AG04449 (cell line): ENCODE measurements at regions not wholly inside any gene's neighbourhood (a gene's known extent, or its start where the extent isn't known, plus 50 kb on each side); places are given as distances from the start of the nearest gene placed in this dataset.
"Not testable (repeated sequence)": the region's sequence is repeated elsewhere in the genome, so short reads cannot be mapped to it uniquely, and the experiment has no call there.

ENCODE experiments used
- CTCF ChIA-PET: fragments of 350-600 bp; formaldehyde crosslinking; extraction: SDS; loops from one replicate; lab custom pipeline; 2021; ENCODE audit warnings: antibody characterized with exemption; lab: Yijun Ruan, JAX
- POLR2A ChIA-PET: fragments of 400-600, 350-600 bp; formaldehyde crosslinking; extraction: SDS; loops from one replicate; lab custom pipeline; 2020; ENCODE audit warnings: antibody characterized with exemption, inconsistent platforms; lab: Yijun Ruan, JAX
- DNase-seq: peaks from one replicate; pipeline ENCODE4 v3.0.0-alpha.2; 2010; ENCODE audit warnings: low read depth, low spot score
- H3K4me3 ChIP-seq: 2 replicates; pipeline ENCODE4 v1.5.1; 2011; ENCODE audit warnings: low read depth, mild to moderate bottlenecking, control low read depth, low read length
- CTCF ChIP-seq: IDR thresholded peaks from one replicate; pipeline ENCODE4 v1.5.1; 2011; ENCODE audit warnings: mild to moderate bottlenecking, moderate library complexity, low read length, control low read depth, inconsistent platforms; ENCODE audit not compliant: insufficient read depth; ENCODE audit errors: missing control alignments

- TF ChIP-seq CTCF: no peak
- no peak for DNase-seq
- ChIA-PET CTCF (no interaction called here), POLR2A (no interaction called here)
- H3K4me3 ChIP-seq: no peak overlapping the region
Observed at GRCh38 chr5:56048124-56048523, 53.4 kb upstream of the IL6ST start.

- no peak overlapping the region for H3K4me3 ChIP-seq
- CTCF ChIA-PET: no interaction called here
- POLR2A ChIA-PET: no interaction called here
- TF ChIP-seq CTCF: no peak
- DNase-seq: no peak
Observed at GRCh38 chr5:56047448-56047847, 52.7 kb upstream of the IL6ST start.

- no peak for TF ChIP-seq CTCF
- ChIA-PET CTCF (interaction anchor here (1.4 kb wide), 1 partner anchor 155 kb away, joined by 3 read pairs; no protein-coding TSS in a partner anchor), POLR2A (no interaction called here)
Observed at GRCh38 chr5:56045469-56045868, 50.7 kb upstream of the IL6ST start.

GRCh38 chr5:56044746-56045428 is 50.1 kb upstream of the IL6ST start:
- POLR2A ChIA-PET, H3K4me3 ChIP-seq, DNase-seq: not testable (repeated sequence)
- CTCF ChIA-PET: interaction anchor here (1.4 kb wide), 1 partner anchor 156 kb away, joined by 3 read pairs; no protein-coding TSS in a partner anchor

More at GRCh38 chr5:56045469-56045868, 50.7 kb upstream of the IL6ST start:
- DNase-seq: no peak
- H3K4me3 ChIP-seq: no peak overlapping the region
